ENCODE measurements at regions not wholly inside any gene's neighbourhood (a gene's known extent, or its start where the extent isn't known, plus 50 kb on each side); places are given as distances from the start of the nearest gene placed in this dataset.

DNA sequence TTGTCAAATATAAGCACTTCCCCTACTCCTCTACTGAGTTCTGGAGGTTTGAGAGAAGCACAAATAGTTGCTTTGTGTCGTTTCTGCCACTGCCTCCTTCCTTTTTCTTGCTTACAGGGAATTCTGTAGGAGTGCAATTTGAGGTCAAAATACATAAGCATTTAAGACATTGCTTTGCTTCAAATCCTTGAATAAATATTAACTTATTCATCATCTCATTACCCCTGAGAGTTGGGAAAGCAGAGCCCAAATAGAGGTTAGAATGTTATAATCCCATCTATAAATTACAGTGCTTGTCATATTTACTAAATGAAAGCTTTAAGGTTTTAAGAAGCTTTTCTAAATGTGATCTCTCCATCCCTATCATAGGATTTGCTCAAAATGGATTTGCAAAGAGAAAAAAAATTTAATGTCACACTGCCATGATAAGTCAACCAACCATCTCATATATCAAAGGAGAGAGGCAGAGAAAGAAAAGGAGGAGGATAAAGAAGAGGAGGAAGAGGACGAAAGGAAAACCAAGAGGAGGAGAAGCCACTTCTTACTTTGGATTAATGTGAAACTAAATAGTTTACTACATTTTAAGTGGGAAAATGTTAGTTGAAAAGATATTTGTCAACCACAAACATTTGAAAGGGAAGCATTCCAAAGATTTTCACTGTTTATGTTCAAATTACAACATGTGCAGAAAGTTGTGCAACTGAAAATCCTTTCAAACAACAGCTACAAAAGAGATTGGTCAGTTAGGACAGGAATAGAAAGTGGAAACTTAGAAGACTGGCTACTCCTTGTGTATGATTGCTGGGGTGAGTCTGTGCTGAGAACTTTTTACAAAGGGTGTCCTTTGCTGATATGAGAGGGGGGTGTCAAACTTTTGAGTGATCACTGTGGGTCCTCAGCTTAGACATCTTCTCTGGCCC, 277.3 kb upstream of the FN1 start:
- Histone ChIP-seq H3K9me2 (replicated peaks; ENCODE audit: low read depth, low read length) (no peaks in the 10 kb centered on the region), H3K4me2 (ENCODE audit: low read depth, low read length, poor library complexity, severe bottlenecking) (no peak overlapping the region), H3K36me3 (ENCODE audit: insufficient read depth, low read length) (no peaks in the 10 kb centered on the region), H3F3A (ENCODE audit: low read depth) (no peaks in the 10 kb centered on the region), H3K27me3 (ENCODE audit: insufficient read depth, low read length, poor library complexity, severe bottlenecking) (no peaks in the 10 kb centered on the region), H3K4me1 (ENCODE audit: insufficient read depth, low read length, poor library complexity, severe bottlenecking) (no peaks in the 10 kb centered on the region), H3K79me2 (ENCODE audit: insufficient read depth, low read length) (no peaks in the 10 kb centered on the region), H3K9me3 (ENCODE audit: insufficient read depth, low read depth, low read length) (no peaks in the 10 kb centered on the region), H2AFZ (ENCODE audit: low read length) (no peak overlapping the region), H3K4me3 (ENCODE audit: low read length, poor library complexity, severe bottlenecking) (no peak overlapping the region), H3K9ac (ENCODE audit: low read depth, low read length, poor library complexity, severe bottlenecking) (no peak overlapping the region), H4K20me1 (ENCODE audit: insufficient read depth, low read length, poor library complexity, severe bottlenecking) (no peaks in the 10 kb centered on the region)
- no peak for TF ChIP-seq EZH2phosphoT487 (IDR thresholded peaks at IDR 0.05; ENCODE audit: borderline replicate concordance)
- TF ChIP-seq, protein P1, sequence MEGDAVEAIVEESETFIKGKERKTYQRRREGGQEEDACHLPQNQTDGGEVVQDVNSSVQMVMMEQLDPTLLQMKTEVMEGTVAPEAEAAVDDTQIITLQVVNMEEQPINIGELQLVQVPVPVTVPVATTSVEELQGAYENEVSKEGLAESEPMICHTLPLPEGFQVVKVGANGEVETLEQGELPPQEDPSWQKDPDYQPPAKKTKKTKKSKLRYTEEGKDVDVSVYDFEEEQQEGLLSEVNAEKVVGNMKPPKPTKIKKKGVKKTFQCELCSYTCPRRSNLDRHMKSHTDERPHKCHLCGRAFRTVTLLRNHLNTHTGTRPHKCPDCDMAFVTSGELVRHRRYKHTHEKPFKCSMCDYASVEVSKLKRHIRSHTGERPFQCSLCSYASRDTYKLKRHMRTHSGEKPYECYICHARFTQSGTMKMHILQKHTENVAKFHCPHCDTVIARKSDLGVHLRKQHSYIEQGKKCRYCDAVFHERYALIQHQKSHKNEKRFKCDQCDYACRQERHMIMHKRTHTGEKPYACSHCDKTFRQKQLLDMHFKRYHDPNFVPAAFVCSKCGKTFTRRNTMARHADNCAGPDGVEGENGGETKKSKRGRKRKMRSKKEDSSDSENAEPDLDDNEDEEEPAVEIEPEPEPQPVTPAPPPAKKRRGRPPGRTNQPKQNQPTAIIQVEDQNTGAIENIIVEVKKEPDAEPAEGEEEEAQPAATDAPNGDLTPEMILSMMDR (conservative IDR thresholded peaks at IDR 0.05; ENCODE audit: low read length): no peak

DNA sequence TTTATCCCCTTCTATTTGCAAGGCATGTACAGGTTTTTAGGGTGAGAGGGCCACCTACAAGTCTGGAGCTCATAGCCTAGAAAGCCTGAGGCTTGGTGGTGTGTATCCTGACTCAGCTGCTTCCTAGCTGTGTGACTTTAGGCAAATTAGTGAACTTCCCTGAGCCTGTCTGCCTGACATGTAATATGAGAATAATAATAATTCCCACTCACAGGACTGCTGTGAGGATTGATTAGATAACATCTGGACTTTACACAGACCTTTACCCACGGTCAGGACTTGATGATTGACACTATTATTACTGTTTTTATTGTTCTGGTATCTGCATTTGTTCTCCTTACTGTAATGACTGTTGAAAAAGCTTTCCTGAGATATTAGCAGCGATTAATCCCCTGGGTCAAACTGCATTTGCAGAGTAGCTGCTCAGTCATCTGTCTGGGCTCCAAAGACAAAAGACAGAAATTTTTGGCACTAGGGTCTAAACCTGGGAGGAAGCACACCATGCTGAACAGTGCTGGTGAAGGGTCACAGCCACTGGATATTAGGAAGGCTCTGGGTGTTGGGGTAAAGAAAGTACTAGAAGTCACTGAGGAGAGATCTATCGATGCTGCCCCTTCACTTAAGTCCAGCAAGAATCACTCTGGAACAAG, 276.5 kb upstream of the FN1 start:
- no peak for TF ChIP-seq EZH2phosphoT487 (IDR thresholded peaks at IDR 0.05; ENCODE audit: borderline replicate concordance)
- TF ChIP-seq, protein P1 (conservative IDR thresholded peaks at IDR 0.05; ENCODE audit: low read length): no peak
- Histone ChIP-seq H3K4me2 (ENCODE audit: low read depth, low read length, poor library complexity, severe bottlenecking) (no peak overlapping the region), H3K9me2 (replicated peaks; ENCODE audit: low read depth, low read length) (no peaks in the 10 kb centered on the region), H3K9me3 (ENCODE audit: insufficient read depth, low read depth, low read length) (no peaks in the 10 kb centered on the region), H3K4me1 (ENCODE audit: insufficient read depth, low read length, poor library complexity, severe bottlenecking) (no peaks in the 10 kb centered on the region), H3K27me3 (ENCODE audit: insufficient read depth, low read length, poor library complexity, severe bottlenecking) (no peaks in the 10 kb centered on the region), H3F3A (ENCODE audit: low read depth) (no peaks in the 10 kb centered on the region), H3K36me3 (ENCODE audit: insufficient read depth, low read length) (no peaks in the 10 kb centered on the region), H3K9ac (ENCODE audit: low read depth, low read length, poor library complexity, severe bottlenecking) (no peak overlapping the region), H3K79me2 (ENCODE audit: insufficient read depth, low read length) (no peaks in the 10 kb centered on the region), H2AFZ (ENCODE audit: low read length) (no peak overlapping the region), H3K4me3 (ENCODE audit: low read length, poor library complexity, severe bottlenecking) (no peak overlapping the region), H4K20me1 (ENCODE audit: insufficient read depth, low read length, poor library complexity, severe bottlenecking) (no peaks in the 10 kb centered on the region)

DNA sequence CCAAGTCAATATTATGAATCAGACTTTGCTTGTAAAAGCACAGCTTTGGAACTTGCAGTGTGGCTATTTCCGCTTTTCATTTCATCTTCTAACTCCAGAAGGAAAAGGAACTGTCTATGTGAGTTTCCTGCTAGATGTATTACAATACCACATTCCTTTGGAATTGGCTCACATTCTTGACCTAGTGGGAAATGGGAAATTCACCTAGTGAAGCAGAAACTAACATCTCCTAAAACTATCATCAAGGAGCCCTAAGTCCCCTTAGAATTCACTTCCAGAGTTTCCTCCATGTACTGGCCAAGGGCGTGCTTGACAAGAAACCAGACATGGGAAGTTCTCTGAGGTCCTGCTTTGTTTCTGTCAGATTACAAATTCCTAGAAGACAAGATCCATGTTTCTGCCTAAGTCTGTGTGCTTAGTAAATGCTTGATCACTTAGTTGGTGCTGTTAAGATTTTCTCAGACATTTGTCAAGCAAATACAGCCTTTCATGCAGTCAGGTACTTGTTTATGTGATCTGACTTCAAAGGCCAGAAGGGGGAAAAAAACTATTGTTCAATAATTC, 275.7 kb upstream of the FN1 start:
- Histone ChIP-seq H3K9me2 (replicated peaks; ENCODE audit: low read depth, low read length) (no peaks in the 10 kb centered on the region), H3K79me2 (ENCODE audit: insufficient read depth, low read length) (no peaks in the 10 kb centered on the region), H3K4me1 (ENCODE audit: insufficient read depth, low read length, poor library complexity, severe bottlenecking) (no peaks in the 10 kb centered on the region), H3K4me2 (ENCODE audit: low read depth, low read length, poor library complexity, severe bottlenecking) (no peak overlapping the region), H3K9me3 (ENCODE audit: insufficient read depth, low read depth, low read length) (no peaks in the 10 kb centered on the region), H3K36me3 (ENCODE audit: insufficient read depth, low read length) (no peaks in the 10 kb centered on the region), H3K9ac (ENCODE audit: low read depth, low read length, poor library complexity, severe bottlenecking) (no peak overlapping the region), H2AFZ (ENCODE audit: low read length) (no peak overlapping the region), H3K4me3 (ENCODE audit: low read length, poor library complexity, severe bottlenecking) (no peak overlapping the region), H3K27me3 (ENCODE audit: insufficient read depth, low read length, poor library complexity, severe bottlenecking) (no peaks in the 10 kb centered on the region), H4K20me1 (ENCODE audit: insufficient read depth, low read length, poor library complexity, severe bottlenecking) (no peaks in the 10 kb centered on the region), H3F3A (ENCODE audit: low read depth) (no peaks in the 10 kb centered on the region)
- TF ChIP-seq EZH2phosphoT487 (IDR thresholded peaks at IDR 0.05; ENCODE audit: borderline replicate concordance): no peak
- TF ChIP-seq, protein P1 (conservative IDR thresholded peaks at IDR 0.05; ENCODE audit: low read length): no peak
